ENCODE measurements at regions not wholly inside any gene's neighbourhood (a gene's known extent, or its start where the extent isn't known, plus 50 kb on each side); places are given as distances from the start of the nearest gene placed in this dataset.
A peak's percentile ranks its signal among the peaks of the same experiment; 100 is the strongest.

GRCh38 chr5:96110300-96110699, 148.6 kb upstream of the ELL2 start:
- TF ChIP-seq POLR2AphosphoS5 (IDR thresholded peaks at IDR 0.05; ENCODE audit: low read depth, low read length): no peak
- no peak for TF ChIP-seq CTCF (IDR thresholded peaks at IDR 0.05)
- no peak for TF ChIP-seq REST (IDR thresholded peaks at IDR 0.05; ENCODE audit: insufficient read depth in 1 of 2, low read depth in 2 of 2, low read length in 1 of 2)
- TF ChIP-seq SIN3A (IDR thresholded peaks at IDR 0.05; ENCODE audit: borderline replicate concordance, insufficient read depth, low read depth, low read length): no peak
- TF ChIP-seq TCF7L2 (IDR thresholded peaks at IDR 0.05; ENCODE audit: low read depth, low read length): peak; percentile 42; the same call in 1 of the 2 replicates
